ENCODE measurements at regions not wholly inside any gene's neighbourhood (a gene's known extent, or its start where the extent isn't known, plus 50 kb on each side); places are given as distances from the start of the nearest gene placed in this dataset.

GRCh38 chr5:145360936-145361335, 474.2 kb downstream of the PRELID2 start:
- DNase-seq: no peak
- H3K27ac ChIP-seq: peak overlapping the region; percentile 62
- in situ Hi-C loops (cut with HindIII; ENCODE audit: low pct_ligation_motif_present, low sequenced_read_pairs): no loop called here
- no peak for TF ChIP-seq CTCF (IDR thresholded peaks at IDR 0.05; ENCODE audit: low read depth, low read length, missing control alignments)
- H3K36me3 ChIP-seq (replicated peaks): no peaks in the 10 kb centered on the region
- no peak overlapping the region for H3K4me3 ChIP-seq (ENCODE audit: low read depth, low read length)
- H3K27me3 ChIP-seq (replicated peaks): no peaks in the 10 kb centered on the region

DNA sequence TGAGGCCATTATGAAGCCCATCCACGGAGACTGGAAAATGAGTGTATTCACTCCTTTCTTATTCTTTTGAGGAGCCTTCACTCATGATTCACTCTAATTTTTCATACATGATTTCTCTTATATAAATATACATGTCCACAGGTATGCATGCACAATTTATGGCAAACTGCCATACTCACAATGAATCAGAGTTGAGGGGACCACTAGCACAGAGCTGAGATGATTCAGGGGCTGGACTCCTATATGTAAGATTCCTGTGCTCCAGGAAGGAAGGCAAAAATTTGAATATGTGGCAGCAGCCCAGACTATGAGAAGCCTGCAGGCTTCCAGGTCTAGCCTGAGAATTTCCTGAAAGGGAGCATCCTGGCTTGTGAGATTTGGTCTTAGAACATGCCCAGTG, 484.6 kb downstream of the PRELID2 start:
- no peak for TF ChIP-seq CTCF (IDR thresholded peaks at IDR 0.05; ENCODE audit: low read depth, low read length, missing control alignments)
- peak overlapping the region; percentile 2 for H3K27ac ChIP-seq
- no peak overlapping the region for H3K4me3 ChIP-seq (ENCODE audit: low read depth, low read length)
- in situ Hi-C loops (cut with HindIII; ENCODE audit: low pct_ligation_motif_present, low sequenced_read_pairs): no loop called here
- H3K27me3 ChIP-seq (replicated peaks): no peaks in the 10 kb centered on the region
- no peaks in the 10 kb centered on the region for H3K36me3 ChIP-seq (replicated peaks)
- DNase-seq: peak; percentile 85

DNA sequence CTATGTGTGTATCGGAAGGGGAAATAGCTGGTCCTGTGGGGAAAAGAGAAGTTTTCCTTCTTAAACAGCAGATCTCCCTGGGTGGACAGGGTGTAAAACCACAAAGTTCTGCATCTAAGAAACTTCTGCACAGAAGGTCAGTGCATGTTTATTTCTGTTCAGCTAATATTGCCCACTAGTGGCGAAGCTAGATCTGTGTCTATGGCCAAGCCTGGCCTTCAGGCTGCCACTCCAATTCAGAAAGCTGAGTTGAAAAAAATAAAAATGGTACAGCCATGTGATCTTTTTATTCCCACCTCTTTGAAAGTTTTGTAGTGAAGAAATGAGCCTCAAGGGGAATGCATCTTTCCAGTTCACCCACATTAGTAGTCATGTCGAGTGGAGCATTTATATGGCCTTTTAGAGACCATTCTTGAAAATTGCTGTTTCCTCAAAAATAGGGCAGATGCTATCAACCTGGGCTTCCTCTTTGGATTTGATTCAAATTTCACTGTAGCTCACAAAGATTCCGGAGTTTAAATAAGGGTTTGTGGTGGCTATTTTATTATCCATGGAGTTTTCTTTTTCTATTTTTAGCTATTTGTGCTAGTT, 488.0 kb downstream of the PRELID2 start:
- no peak overlapping the region for H3K27ac ChIP-seq
- H3K36me3 ChIP-seq (replicated peaks): no peaks in the 10 kb centered on the region
- peak; percentile 85 for DNase-seq
- H3K4me3 ChIP-seq (ENCODE audit: low read depth, low read length): no peak overlapping the region
- no peaks in the 10 kb centered on the region for H3K27me3 ChIP-seq (replicated peaks)
- in situ Hi-C loops (cut with HindIII; ENCODE audit: low pct_ligation_motif_present, low sequenced_read_pairs): no loop called here
- TF ChIP-seq CTCF (IDR thresholded peaks at IDR 0.05; ENCODE audit: low read depth, low read length, missing control alignments): peak; percentile 89

DNA sequence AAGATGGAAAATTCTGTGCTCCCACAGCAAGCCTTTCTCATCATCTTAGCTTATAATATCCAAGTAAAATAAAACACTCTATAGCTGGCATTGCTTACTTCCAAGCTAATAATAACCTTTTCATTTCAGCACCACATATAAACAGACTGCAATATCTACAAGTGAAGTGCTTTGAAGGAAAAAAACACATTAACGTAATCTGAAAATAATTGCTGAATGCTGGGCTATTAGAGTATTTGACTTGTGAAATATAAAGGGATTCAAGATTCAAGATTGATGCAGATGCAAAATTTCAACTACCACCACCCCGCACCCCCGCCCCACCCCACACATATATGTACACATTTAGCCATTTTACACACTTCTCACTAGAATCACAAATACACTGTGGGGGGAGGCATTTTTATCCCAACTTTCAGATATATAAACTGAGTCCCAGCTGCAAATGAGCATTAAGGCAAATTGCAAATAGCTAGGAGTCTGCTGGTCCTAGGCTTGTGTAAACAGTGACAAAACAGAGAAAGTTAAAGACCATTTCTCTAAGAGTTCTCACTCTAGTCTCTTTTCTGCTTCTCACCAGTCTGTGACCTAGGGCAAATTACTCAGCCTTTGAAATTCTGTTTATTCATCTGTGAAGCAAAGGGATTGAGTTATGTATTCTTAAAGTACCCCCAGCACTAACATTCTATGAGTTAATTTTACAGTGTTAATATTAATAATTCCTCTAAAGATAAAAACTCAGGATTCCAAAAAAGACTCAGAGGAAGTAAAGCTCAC, 489.4 kb downstream of the PRELID2 start:
- no peaks in the 10 kb centered on the region for H3K36me3 ChIP-seq (replicated peaks)
- H3K4me3 ChIP-seq (ENCODE audit: low read depth, low read length): no peak overlapping the region
- DNase-seq: peak; percentile 20
- H3K27ac ChIP-seq: peak overlapping the region; percentile 8
- no peaks in the 10 kb centered on the region for H3K27me3 ChIP-seq (replicated peaks)
- TF ChIP-seq CTCF (IDR thresholded peaks at IDR 0.05; ENCODE audit: low read depth, low read length, missing control alignments): no peak
- in situ Hi-C loops (cut with HindIII; ENCODE audit: low pct_ligation_motif_present, low sequenced_read_pairs): no loop called here

DNA sequence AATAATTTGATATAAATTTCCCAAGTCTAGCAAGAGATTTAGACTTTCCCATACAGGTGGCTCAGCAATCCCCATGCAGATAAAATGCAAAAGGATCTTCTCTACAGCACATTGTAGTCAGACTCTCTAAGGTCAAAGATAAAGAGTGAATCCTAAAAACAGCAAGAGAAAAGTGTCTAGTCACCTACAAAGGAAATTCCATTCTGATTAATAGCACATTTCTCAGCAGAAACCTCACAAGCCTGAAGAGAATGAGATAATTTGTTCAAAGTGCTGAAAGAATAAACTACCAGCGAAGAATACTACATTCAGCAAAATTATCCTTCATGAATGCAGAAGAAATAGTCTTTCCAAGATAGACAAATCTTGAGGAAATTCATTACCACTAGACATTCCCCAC, 493.3 kb downstream of the PRELID2 start:
- no peaks in the 10 kb centered on the region for H3K27me3 ChIP-seq (replicated peaks)
- no peak overlapping the region for H3K27ac ChIP-seq
- no peak overlapping the region for H3K4me3 ChIP-seq (ENCODE audit: low read depth, low read length)
- in situ Hi-C loops (cut with HindIII; ENCODE audit: low pct_ligation_motif_present, low sequenced_read_pairs): no loop called here
- DNase-seq: peak; percentile 16
- no peaks in the 10 kb centered on the region for H3K36me3 ChIP-seq (replicated peaks)
- no peak for TF ChIP-seq CTCF (IDR thresholded peaks at IDR 0.05; ENCODE audit: low read depth, low read length, missing control alignments)
